ENCODE measurements at regions not wholly inside any gene's neighbourhood (a gene's known extent, or its start where the extent isn't known, plus 50 kb on each side); places are given as distances from the start of the nearest gene placed in this dataset.
A peak's percentile ranks its signal among the peaks of the same experiment; 100 is the strongest.

DNA sequence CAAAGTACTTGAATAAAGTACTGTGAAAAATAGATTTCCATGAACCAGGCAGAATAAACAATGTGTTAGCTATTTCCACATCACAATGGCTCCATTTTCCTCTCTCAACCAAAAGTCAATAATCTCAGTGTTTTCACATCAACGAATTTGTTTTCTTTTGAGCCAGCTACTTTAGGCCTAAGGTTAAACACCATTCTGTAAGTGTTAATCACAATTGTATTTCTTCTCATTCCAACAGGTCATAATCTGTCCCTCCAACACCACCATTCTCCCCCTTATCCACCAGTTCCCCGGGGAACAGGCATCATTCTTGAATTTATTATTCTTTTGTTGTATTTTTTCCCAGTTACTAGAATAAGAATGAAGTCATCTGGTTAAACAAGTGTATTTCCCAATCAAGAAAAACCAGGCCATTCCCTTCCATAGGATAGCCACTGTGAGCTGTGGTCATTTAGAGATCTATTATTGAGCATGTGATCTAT, 66.2 kb upstream of the PALMD start:
- no peak overlapping the region for H3K27ac Mint-ChIP-seq (ENCODE audit: unreplicated experiment)
- TF ChIP-seq, protein P1, sequence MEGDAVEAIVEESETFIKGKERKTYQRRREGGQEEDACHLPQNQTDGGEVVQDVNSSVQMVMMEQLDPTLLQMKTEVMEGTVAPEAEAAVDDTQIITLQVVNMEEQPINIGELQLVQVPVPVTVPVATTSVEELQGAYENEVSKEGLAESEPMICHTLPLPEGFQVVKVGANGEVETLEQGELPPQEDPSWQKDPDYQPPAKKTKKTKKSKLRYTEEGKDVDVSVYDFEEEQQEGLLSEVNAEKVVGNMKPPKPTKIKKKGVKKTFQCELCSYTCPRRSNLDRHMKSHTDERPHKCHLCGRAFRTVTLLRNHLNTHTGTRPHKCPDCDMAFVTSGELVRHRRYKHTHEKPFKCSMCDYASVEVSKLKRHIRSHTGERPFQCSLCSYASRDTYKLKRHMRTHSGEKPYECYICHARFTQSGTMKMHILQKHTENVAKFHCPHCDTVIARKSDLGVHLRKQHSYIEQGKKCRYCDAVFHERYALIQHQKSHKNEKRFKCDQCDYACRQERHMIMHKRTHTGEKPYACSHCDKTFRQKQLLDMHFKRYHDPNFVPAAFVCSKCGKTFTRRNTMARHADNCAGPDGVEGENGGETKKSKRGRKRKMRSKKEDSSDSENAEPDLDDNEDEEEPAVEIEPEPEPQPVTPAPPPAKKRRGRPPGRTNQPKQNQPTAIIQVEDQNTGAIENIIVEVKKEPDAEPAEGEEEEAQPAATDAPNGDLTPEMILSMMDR (IDR thresholded peaks at IDR 0.05; ENCODE audit: unreplicated experiment): no peak
- H3K4me3 Mint-ChIP-seq (ENCODE audit: unreplicated experiment): no peak overlapping the region

DNA sequence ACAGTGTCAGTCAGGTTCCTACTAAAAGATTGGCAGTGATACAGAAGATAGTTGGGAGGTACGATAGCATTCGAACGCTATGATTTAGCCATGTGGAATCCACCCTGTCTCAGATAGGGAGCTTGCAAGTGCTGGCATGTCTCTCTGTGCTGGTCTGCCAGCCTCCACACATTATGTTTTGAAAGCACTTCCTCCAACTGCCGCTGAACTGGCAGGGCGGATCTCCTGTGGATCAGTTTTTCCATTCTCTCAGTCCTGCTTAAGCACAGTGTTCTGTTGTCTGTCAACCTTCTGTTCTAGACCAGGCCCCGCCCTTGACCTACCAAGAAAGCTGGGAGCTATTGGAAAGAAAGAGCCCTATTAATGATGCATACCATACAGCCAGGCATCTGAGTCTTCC, 65.5 kb upstream of the PALMD start:
- TF ChIP-seq, protein P1 (IDR thresholded peaks at IDR 0.05; ENCODE audit: unreplicated experiment): no peak
- Mint-ChIP-seq H3K4me3 (ENCODE audit: unreplicated experiment) (no peak overlapping the region), H3K4me1 (ENCODE audit: unreplicated experiment) (peaks cover 2% of the 10 kb centered on the region), H3K27me3 (ENCODE audit: unreplicated experiment) (peaks cover 4% of the 10 kb centered on the region), H3K27ac (ENCODE audit: unreplicated experiment) (no peak overlapping the region), H3K36me3 (ENCODE audit: low read depth, unreplicated experiment) (no peaks in the 10 kb centered on the region), H3K9me3 (ENCODE audit: unreplicated experiment) (no peaks in the 10 kb centered on the region)
- no peak for DNase-seq (ENCODE audit: low spot score)

More for the DNA sequence above, 66.2 kb upstream of the PALMD start:
- Mint-ChIP-seq H3K9me3 (ENCODE audit: unreplicated experiment) (no peaks in the 10 kb centered on the region), H3K27me3 (ENCODE audit: unreplicated experiment) (peaks cover 4% of the 10 kb centered on the region), H3K4me1 (ENCODE audit: unreplicated experiment) (peaks cover 2% of the 10 kb centered on the region), H3K36me3 (ENCODE audit: low read depth, unreplicated experiment) (no peaks in the 10 kb centered on the region)
- DNase-seq (ENCODE audit: low spot score): no peak

DNA sequence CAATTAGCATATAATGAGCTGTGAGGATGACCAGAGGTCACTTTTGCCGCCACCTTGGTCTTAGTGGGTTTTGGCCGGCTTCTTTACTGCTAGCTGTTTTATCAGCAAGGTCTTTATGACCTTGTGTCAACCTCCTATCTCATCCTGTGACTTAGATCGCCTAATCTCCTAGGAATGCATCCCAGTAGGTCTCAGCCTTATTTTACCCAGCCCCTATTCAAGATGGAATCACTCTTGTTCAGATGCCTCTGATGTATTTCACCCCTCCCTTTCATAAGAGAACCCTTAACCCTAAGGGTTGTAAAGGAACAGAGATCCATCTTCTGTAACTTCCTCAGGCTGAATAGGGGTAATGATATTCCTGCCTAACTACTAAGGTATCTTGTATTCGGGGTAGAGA, 58.9 kb upstream of the PALMD start:
- Mint-ChIP-seq H3K36me3 (ENCODE audit: low read depth, unreplicated experiment) (no peaks in the 10 kb centered on the region), H3K9me3 (ENCODE audit: unreplicated experiment) (no peaks in the 10 kb centered on the region), H3K27ac (ENCODE audit: unreplicated experiment) (no peak overlapping the region), H3K4me3 (ENCODE audit: unreplicated experiment) (no peak overlapping the region), H3K4me1 (ENCODE audit: unreplicated experiment) (peaks cover 11% of the 10 kb centered on the region), H3K27me3 (ENCODE audit: unreplicated experiment) (peaks cover 2% of the 10 kb centered on the region)
- no peak for DNase-seq (ENCODE audit: low spot score)
- TF ChIP-seq, protein P1 (IDR thresholded peaks at IDR 0.05; ENCODE audit: unreplicated experiment): no peak

DNA sequence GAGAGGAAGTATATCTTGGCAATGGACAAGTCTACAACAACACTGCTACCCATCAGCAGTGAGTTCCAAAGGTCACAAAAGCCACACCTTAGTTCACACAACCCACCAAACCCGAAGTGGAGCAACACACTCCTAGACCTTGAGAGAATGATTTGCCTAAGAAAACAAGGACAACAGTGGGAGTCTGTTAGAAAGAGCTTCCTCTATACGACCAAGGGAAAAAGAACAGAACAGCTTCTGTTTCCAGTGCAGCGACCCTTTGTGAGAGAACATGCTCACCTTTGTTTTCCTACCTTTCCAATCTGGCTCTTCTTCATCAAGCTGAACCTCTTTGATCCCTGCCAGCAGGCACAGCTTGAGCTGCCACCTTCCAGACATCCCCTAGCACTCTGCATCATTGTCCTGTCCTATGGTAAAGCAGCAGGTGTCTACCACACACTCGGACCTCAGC, 56.7 kb upstream of the PALMD start:
- Mint-ChIP-seq H3K27me3 (ENCODE audit: unreplicated experiment) (peaks cover 2% of the 10 kb centered on the region), H3K27ac (ENCODE audit: unreplicated experiment) (no peak overlapping the region), H3K4me3 (ENCODE audit: unreplicated experiment) (no peak overlapping the region), H3K36me3 (ENCODE audit: low read depth, unreplicated experiment) (no peaks in the 10 kb centered on the region), H3K4me1 (ENCODE audit: unreplicated experiment) (peaks cover 19% of the 10 kb centered on the region), H3K9me3 (ENCODE audit: unreplicated experiment) (no peaks in the 10 kb centered on the region)
- no peak for DNase-seq (ENCODE audit: low spot score)
- TF ChIP-seq, protein P1 (IDR thresholded peaks at IDR 0.05; ENCODE audit: unreplicated experiment): no peak

- H3K9me3 Mint-ChIP-seq (ENCODE audit: unreplicated experiment): no peaks in the 10 kb centered on the region
- peak overlapping the region; percentile 62 for H3K27ac Mint-ChIP-seq (ENCODE audit: unreplicated experiment)
- H3K27me3 Mint-ChIP-seq (ENCODE audit: unreplicated experiment): peaks cover 2% of the 10 kb centered on the region
- DNase-seq (ENCODE audit: low spot score): no peak
- no peak overlapping the region for H3K4me3 Mint-ChIP-seq (ENCODE audit: unreplicated experiment)
- peaks cover 27% of the 10 kb centered on the region for H3K4me1 Mint-ChIP-seq (ENCODE audit: unreplicated experiment)
- H3K36me3 Mint-ChIP-seq (ENCODE audit: low read depth, unreplicated experiment): no peaks in the 10 kb centered on the region
- TF ChIP-seq, protein P1 (IDR thresholded peaks at IDR 0.05; ENCODE audit: unreplicated experiment): no peak
Measured at GRCh38 chr1:99590578-99591209, 55.2 kb upstream of the PALMD start.
